Fibroblast of lung (primary cell): ENCODE measurements at regions not wholly inside any gene's neighbourhood (a gene's known extent, or its start where the extent isn't known, plus 50 kb on each side); places are given as distances from the start of the nearest gene placed in this dataset.

Experiments used
- DNase-seq, 2 donors: peaks; one replicate each; pipeline versions ENCODE4 v3.0.0 to v3.0.0-alpha.2; 2010; ENCODE audit warnings: low read depth in 2 of 2
- H2AFZ ChIP-seq: 2 replicates; pipeline ENCODE4 v1.5.1; 2012; ENCODE audit warnings: low read length, control low read depth, inconsistent platforms
- H3K27ac ChIP-seq: 2 replicates; pipeline ENCODE4 v1.5.1; 2011; ENCODE audit warnings: low read length, control low read depth; ENCODE audit not compliant: insufficient read depth
- H3K27me3 ChIP-seq: 2 replicates; pipeline ENCODE4 v1.5.1; 2011; ENCODE audit warnings: mild to moderate bottlenecking, low read length; ENCODE audit not compliant: control insufficient read depth, insufficient read depth
- H3K36me3 ChIP-seq: 2 replicates; pipeline ENCODE4 v1.5.1; 2011; ENCODE audit warnings: low read length; ENCODE audit not compliant: control insufficient read depth, insufficient read depth
- H3K4me1 ChIP-seq: 2 replicates; pipeline ENCODE4 v1.5.1; 2011; ENCODE audit warnings: low read length; ENCODE audit not compliant: control insufficient read depth, insufficient read depth; ENCODE audit errors: extremely low read depth
- H3K4me2 ChIP-seq: 2 replicates; pipeline ENCODE4 v1.5.1; 2011; ENCODE audit warnings: low read length, control low read depth; ENCODE audit not compliant: insufficient read depth; ENCODE audit errors: extremely low read depth
- H3K4me3 ChIP-seq, 4 experiments: fragments of 200-600 bp in 1 of 4; sonication (generic) in 1 of 4; replicated peaks in 1 of 4; 2 replicates each; pipeline ENCODE4 v1.5.1; 2011 to 2016; ENCODE audit warnings: low read length in 4 of 4, low read depth in 3 of 4, mild to moderate bottlenecking in 3 of 4, control low read depth in 2 of 4, inconsistent platforms in 1 of 4, mixed read lengths in 1 of 4; ENCODE audit not compliant: insufficient read depth in 1 of 4; ENCODE audit errors: control extremely low read depth in 1 of 4
- H3K79me2 ChIP-seq: 2 replicates; pipeline ENCODE4 v1.5.1; 2012; ENCODE audit warnings: mild to moderate bottlenecking, low read length, inconsistent platforms; ENCODE audit not compliant: control insufficient read depth, insufficient read depth
- H3K9ac ChIP-seq: 2 replicates; pipeline ENCODE4 v1.5.1; 2011; ENCODE audit warnings: mild to moderate bottlenecking, low read length, control low read depth; ENCODE audit not compliant: insufficient read depth
- H3K9me3 ChIP-seq: 2 replicates; pipeline ENCODE4 v1.5.1; 2012; ENCODE audit warnings: low read depth, low read length; ENCODE audit not compliant: control insufficient read depth, insufficient read depth
- H4K20me1 ChIP-seq: 2 replicates; pipeline ENCODE4 v1.5.1; 2011; ENCODE audit warnings: low read length; ENCODE audit not compliant: control insufficient read depth, insufficient read depth; ENCODE audit errors: extremely low read depth
- CTCF ChIP-seq, 2 donors: IDR thresholded peaks in 1 of 2; conservative IDR thresholded peaks in 1 of 2; 1 replicate in 1 of 2; 2 replicates in 1 of 2; pipeline ENCODE4 v1.5.1; 2011 to 2012; ENCODE audit warnings: low read length in 2 of 2, control low read depth in 1 of 2, inconsistent platforms in 1 of 2, low read depth in 1 of 2, mild to moderate bottlenecking in 1 of 2
- EZH2 ChIP-seq: IDR thresholded peaks from 2 replicates; pipeline ENCODE4 v1.5.1; 2012; ENCODE audit warnings: low read length, control low read depth, mild to moderate bottlenecking; ENCODE audit errors: missing control alignments

DNA sequence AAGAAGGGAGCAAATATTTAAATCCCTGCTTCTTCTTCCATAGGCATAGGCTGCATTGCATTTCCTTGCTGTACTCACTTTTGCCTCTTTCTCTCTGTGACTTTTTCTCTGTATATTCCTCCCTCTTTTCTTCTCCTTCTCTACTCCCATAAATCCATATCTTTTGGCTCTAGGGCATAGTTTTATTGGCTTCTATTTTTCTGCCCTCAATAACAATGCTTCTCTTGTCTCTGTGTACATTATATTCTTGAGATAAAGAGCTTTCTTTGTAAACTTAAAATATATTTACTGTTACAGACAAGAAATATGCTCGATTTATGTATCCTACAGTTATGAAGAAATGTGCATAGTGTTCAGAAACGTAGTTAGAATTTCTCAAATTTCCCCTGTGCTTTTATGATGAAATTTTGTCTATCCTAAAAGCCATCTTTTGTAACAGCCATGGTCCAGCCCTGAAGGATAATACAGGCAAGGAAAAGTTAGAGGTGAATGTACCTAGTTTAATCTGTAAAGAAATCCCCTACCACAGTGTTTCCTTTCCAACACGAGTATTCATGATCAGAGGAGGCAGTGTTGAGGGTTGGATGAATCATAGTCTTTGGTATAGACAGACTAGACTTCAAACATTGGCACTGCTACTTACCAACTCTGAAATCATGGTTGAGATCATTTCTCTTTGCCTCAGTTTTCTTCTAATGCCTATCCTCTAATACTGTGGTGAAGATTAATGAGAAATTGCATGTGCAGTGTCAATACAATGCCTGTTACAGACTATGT is 173.3 kb upstream of the FAR2 start:
- TF ChIP-seq EZH2 (no peak), CTCF (conservative IDR thresholded peaks at IDR 0.05 in 1 of 2, IDR thresholded peaks at IDR 0.05 in 1 of 2; ENCODE audit: low read depth in 1 of 2, low read length in 2 of 2) (no peak)
- H2AFZ ChIP-seq, result no peak overlapping the region
- H3K4me2 ChIP-seq, result no peak overlapping the region
- H3K4me1 ChIP-seq, result peaks cover 2% of the 10 kb centered on the region
- no peaks in the 10 kb centered on the region for H3K27me3 ChIP-seq
- H3K9me3 ChIP-seq, result no peaks in the 10 kb centered on the region
- H3K79me2 ChIP-seq, result no peaks in the 10 kb centered on the region
- no peak overlapping the region for H3K27ac ChIP-seq
- H3K4me3 ChIP-seq, result no peak overlapping the region
- H4K20me1 ChIP-seq, result no peaks in the 10 kb centered on the region
- H3K9ac ChIP-seq, result no peak overlapping the region
- H3K36me3 ChIP-seq, result no peaks in the 10 kb centered on the region
- DNase-seq, result peak in 1 of 2 donors; percentile 56

- H3K4me2 ChIP-seq, result no peak overlapping the region
- no peaks in the 10 kb centered on the region for H3K4me1 ChIP-seq
- H3K36me3 ChIP-seq, result no peaks in the 10 kb centered on the region
- H3K27me3 ChIP-seq, result no peaks in the 10 kb centered on the region
- no peak overlapping the region for H3K27ac ChIP-seq
- no peak for DNase-seq
- no peak overlapping the region for H2AFZ ChIP-seq
- H3K4me3 ChIP-seq, result no peak overlapping the region
- no peaks in the 10 kb centered on the region for H3K79me2 ChIP-seq
- no peak for TF ChIP-seq EZH2
- no peak for TF ChIP-seq CTCF (conservative IDR thresholded peaks at IDR 0.05 in 1 of 2, IDR thresholded peaks at IDR 0.05 in 1 of 2; ENCODE audit: low read depth in 1 of 2, low read length in 2 of 2)
- H4K20me1 ChIP-seq, result no peaks in the 10 kb centered on the region
- no peak overlapping the region for H3K9ac ChIP-seq
- no peaks in the 10 kb centered on the region for H3K9me3 ChIP-seq
These were observed 168.6 kb upstream of the FAR2 start for GRCh38 chr12:28980436-28980835.

DNA sequence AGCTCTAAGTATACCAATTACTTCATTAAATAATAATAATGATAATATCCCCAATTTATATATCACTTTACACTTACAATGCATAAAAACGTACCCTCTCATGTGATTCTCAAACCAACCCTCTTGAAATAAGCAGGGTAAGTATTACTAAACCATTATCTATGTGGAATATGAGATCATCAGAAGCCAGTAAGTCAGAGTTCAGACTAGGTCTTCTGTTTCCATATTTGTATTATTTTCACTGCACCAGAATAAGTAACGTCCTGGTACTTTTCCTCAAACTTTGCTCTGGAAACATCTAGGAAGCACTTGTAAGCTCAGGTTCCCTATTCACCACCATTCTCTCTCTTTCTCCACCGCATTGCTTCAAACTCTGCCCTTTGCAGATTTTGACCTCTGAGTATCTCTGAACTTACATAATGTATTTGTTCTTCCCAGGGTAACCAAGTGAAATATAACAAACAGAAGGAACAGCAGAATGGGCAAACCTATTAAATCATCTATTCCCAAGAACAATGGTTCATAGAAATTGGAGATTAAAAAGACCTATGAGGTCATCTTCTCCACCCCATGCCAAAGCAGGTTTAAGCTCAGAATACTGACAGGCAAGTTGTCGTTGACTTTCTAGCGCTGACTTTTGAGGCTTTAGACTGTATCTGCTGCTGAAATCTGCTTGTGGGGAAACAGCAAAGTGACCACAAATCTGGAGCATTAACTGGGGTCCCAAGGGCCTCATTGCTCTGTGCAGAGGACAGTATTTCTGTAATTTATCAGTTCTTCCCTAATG is 161.3 kb upstream of the FAR2 start:
- Histone ChIP-seq H3K36me3 (no peaks in the 10 kb centered on the region), H3K4me2 (no peak overlapping the region), H3K79me2 (no peaks in the 10 kb centered on the region), H3K4me3 (no peak overlapping the region), H3K9ac (no peak overlapping the region), H2AFZ (no peak overlapping the region), H3K4me1 (no peaks in the 10 kb centered on the region), H3K27ac (no peak overlapping the region), H3K27me3 (no peaks in the 10 kb centered on the region), H4K20me1 (no peaks in the 10 kb centered on the region), H3K9me3 (no peaks in the 10 kb centered on the region)
- DNase-seq, result no peak
- TF ChIP-seq CTCF (conservative IDR thresholded peaks at IDR 0.05 in 1 of 2, IDR thresholded peaks at IDR 0.05 in 1 of 2; ENCODE audit: low read depth in 1 of 2, low read length in 2 of 2) (no peak), EZH2 (no peak)
